ENCODE measurements at regions not wholly inside any gene's neighbourhood (a gene's known extent, or its start where the extent isn't known, plus 50 kb on each side); places are given as distances from the start of the nearest gene placed in this dataset.
A peak's percentile ranks its signal among the peaks of the same experiment; 100 is the strongest.

DNA sequence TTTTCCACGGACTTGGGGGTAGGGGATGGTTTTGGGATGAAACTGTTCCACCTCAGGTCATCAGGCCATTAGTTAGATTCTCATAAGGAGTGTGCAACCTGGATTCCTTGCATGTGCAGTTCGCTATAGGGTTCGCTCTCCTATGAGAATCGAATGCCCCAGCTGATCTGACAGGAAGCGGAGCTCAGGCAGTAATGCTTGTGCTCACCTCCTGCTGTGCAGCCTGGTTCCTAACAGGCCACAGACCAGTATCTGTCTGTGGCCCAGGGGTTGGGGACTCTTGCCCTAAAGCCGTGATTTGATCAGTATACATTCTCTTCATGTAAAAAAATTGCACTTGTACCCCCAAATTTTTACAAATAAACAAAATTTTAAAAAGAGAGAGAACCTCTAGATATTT lies 219.4 kb upstream of the CPNE8 start:
- no peak overlapping the region for H3T11ph ChIP-seq (ENCODE audit: low read length)
- H3K27me3 ChIP-seq (ENCODE audit: insufficient read depth, low read length): no peaks in the 10 kb centered on the region

More for the DNA sequence above, 219.4 kb upstream of the CPNE8 start:
- Histone ChIP-seq H3K4me1 (ENCODE audit: insufficient read depth, low read length) (peaks cover 6% of the 10 kb centered on the region; the same call in 1 of the 2 replicates), H2BK12ac (ENCODE audit: insufficient read length, low read depth, low read length) (no peak overlapping the region), H3K23ac (ENCODE audit: insufficient read length, low read depth, low read length) (no peak overlapping the region), H4K5ac (ENCODE audit: insufficient read length, low read depth, low read length) (no peak overlapping the region), H3K18ac (ENCODE audit: insufficient read length, low read depth, low read length) (no peak overlapping the region), H3K23me2 (ENCODE audit: insufficient read length, low read depth, low read length, poor library complexity, severe bottlenecking) (no peaks in the 10 kb centered on the region), H3K79me1 (ENCODE audit: insufficient read depth, low read depth, low read length, poor library complexity, severe bottlenecking) (no peaks in the 10 kb centered on the region), H4K20me1 (ENCODE audit: control insufficient read depth, insufficient read depth, insufficient read length) (no peaks in the 10 kb centered on the region), H4K91ac (ENCODE audit: insufficient read length, low read depth, low read length) (no peak overlapping the region), H2AK5ac (ENCODE audit: insufficient read length, low read length) (no peak overlapping the region), H3K56ac (ENCODE audit: insufficient read length, low read depth, low read length) (no peak overlapping the region), H2BK20ac (ENCODE audit: low read depth, low read length, poor library complexity, severe bottlenecking) (no peak overlapping the region), H2BK5ac (ENCODE audit: insufficient read length, low read length) (no peak overlapping the region), H3K9ac (ENCODE audit: extremely low read depth, insufficient read length, low read length) (no peak overlapping the region), H3K9me3 (ENCODE audit: control insufficient read depth, low read depth, low read length) (no peaks in the 10 kb centered on the region), H2BK15ac (ENCODE audit: low read depth, low read length) (no peak overlapping the region), H3K27ac (ENCODE audit: insufficient read length, low read depth, low read length) (no peak overlapping the region), H3K79me2 (ENCODE audit: insufficient read depth, low read length) (no peaks in the 10 kb centered on the region), H2BK120ac (ENCODE audit: low read depth, low read length, poor library complexity, severe bottlenecking) (no peak overlapping the region), H3K14ac (ENCODE audit: insufficient read depth, low read length) (no peak overlapping the region), H3K4ac (ENCODE audit: low read depth, low read length) (no peak overlapping the region), H2AFZ (ENCODE audit: low read length) (no peak overlapping the region), H3K4me2 (ENCODE audit: insufficient read depth, insufficient read length, low read length) (no peak overlapping the region), H4K8ac (replicated peaks; ENCODE audit: insufficient read length, low read depth, low read length) (no peak overlapping the region)
- H3K27me3 Mint-ChIP-seq (ENCODE audit: low read depth): no peaks in the 10 kb centered on the region
- no CpG with 5 or more reads among the region's 6 CpGs for WGBS (ENCODE audit: extremely low coverage, insufficient read length, low lambda C conversion rate)
- peak; percentile 48 for DNase-seq
- TF ChIP-seq, protein P1, sequence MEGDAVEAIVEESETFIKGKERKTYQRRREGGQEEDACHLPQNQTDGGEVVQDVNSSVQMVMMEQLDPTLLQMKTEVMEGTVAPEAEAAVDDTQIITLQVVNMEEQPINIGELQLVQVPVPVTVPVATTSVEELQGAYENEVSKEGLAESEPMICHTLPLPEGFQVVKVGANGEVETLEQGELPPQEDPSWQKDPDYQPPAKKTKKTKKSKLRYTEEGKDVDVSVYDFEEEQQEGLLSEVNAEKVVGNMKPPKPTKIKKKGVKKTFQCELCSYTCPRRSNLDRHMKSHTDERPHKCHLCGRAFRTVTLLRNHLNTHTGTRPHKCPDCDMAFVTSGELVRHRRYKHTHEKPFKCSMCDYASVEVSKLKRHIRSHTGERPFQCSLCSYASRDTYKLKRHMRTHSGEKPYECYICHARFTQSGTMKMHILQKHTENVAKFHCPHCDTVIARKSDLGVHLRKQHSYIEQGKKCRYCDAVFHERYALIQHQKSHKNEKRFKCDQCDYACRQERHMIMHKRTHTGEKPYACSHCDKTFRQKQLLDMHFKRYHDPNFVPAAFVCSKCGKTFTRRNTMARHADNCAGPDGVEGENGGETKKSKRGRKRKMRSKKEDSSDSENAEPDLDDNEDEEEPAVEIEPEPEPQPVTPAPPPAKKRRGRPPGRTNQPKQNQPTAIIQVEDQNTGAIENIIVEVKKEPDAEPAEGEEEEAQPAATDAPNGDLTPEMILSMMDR (conservative IDR thresholded peaks at IDR 0.05): no peak
- H3K4me3 Mint-ChIP-seq: no peak overlapping the region
- peaks cover 0 to 6% (median 0%) of the 10 kb centered on the region in 3 experiments; a peak in 3 of 7 replicates for H3K36me3 Mint-ChIP-seq (ENCODE audit: insufficient read depth in 1 of 3, low read depth in 3 of 3)
- H3K4me1 Mint-ChIP-seq: peaks cover 34 to 38% of the 10 kb centered on the region in 2 experiments
- no peak overlapping the region; a peak in 1 of 7 replicates for H3K27ac Mint-ChIP-seq
- peaks cover 7 to 8% of the 10 kb centered on the region in 2 experiments; a peak in 4 of 5 replicates for H3K9me3 Mint-ChIP-seq

Data from H9 (cell line).